GM04503 (cell line): ENCODE measurements at regions not wholly inside any gene's neighbourhood (a gene's known extent, or its start where the extent isn't known, plus 50 kb on each side); places are given as distances from the start of the nearest gene placed in this dataset.

Source experiments
- DNase-seq: peaks from one replicate; pipeline ENCODE4 v3.0.0-alpha.2; 2012; ENCODE audit warnings: low read depth

DNA sequence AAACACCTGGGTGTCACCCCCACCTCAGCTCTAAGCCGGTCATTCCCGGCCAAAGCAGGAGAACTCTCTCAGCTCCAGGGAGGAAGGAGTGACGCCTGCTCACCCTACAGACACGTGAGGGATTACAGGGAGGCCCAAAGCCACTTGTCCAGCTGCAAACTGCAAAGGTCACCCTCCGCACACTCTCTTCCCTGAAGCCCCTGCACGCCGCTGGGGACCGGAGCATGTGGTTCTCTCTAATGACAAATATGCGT lies 108.0 kb upstream of the ID2 start:
- DNase-seq: no peak

- no peak for DNase-seq
Observed at GRCh38 chr2:8574196-8575037, 107.4 kb upstream of the ID2 start.

GRCh38 chr2:8575038-8575833 lies 106.6 kb upstream of the ID2 start:
- DNase-seq: no peak

- DNase-seq: no peak
Observed at GRCh38 chr2:8575834-8576423, 105.9 kb upstream of the ID2 start.

GRCh38 chr2:8576525-8577167 lies 105.2 kb upstream of the ID2 start:
- DNase-seq: no peak

GRCh38 chr2:8577573-8577972 lies 104.3 kb upstream of the ID2 start:
- no peak for DNase-seq

DNA sequence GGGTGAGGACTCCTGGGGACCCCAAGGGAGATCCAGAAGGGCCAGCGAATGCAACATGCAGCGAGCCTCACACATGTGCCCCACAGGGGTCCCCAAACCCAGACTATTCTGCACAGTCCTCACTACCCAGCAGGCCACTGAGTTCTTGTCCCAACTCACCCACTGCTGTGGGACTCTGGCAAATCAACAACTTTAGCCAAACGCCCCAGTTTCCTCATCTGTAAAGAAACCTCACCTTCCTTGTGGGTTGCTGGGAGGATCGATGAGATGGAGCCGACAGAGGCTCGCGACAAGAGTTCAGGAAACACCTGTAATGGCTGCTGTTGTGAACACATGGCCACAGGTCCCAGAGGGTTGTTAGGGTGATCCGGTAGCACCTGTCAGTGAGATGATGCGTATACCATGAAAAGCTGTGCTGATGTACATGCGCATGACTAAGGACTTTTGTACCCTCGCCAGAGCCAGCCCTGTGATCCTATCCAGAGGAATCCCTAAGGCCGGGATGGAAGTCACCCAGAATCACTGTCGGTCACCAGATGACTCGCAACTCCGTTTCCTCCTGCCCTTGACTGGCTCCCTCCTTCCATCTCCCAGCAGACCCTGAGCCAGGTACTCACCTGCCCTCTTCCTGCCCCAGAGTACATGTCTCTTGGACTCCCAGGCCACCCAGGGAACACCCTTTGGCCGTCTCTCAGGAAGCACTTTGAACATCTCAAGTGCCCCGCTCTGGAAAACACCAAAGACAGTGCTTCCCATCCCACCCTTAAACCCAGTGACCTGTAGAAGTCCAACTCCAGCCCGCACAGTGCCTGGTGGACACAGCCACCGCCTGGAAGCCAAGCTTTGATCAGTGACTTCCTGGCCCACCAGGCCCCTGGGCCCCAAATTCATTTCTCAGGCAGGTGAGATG lies 103.3 kb upstream of the ID2 start:
- DNase-seq: no peak

DNA sequence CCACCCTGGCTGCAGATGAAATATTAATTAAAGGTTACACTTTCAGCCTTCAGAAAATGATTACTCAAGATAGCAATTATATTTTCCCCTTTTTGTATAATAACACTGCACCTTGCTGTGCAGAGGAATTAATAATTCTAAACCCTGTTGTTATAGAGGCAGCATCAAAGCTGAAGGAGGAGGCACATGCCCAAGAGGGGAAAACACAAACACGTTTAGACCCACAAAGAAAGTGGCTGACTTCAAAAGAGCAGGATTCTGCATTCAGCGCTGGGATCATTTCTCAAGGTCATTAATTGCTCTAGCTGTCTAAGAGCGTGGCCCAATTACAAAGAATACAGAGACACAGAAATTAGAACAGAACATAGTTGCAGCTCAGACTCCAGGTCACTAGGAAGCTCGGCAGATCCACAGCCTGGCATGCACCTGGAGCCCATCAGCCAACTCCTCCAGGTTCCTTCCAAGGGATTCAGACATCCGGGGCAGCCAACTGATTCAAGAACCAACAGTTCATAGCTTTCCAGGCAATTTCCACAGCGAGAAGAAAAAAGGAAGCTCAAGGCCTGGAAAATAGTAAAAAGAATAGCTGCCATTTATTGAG lies 102.3 kb upstream of the ID2 start:
- no peak for DNase-seq

- no peak for DNase-seq
Observed at GRCh38 chr2:8580316-8581233, 101.3 kb upstream of the ID2 start.

GRCh38 chr2:8581234-8581561 lies 100.7 kb upstream of the ID2 start:
- no peak for DNase-seq

GRCh38 chr2:8581601-8582041 lies 100.2 kb upstream of the ID2 start:
- DNase-seq: no peak

GRCh38 chr2:8582191-8582590 lies 99.7 kb upstream of the ID2 start:
- DNase-seq: no peak

DNA sequence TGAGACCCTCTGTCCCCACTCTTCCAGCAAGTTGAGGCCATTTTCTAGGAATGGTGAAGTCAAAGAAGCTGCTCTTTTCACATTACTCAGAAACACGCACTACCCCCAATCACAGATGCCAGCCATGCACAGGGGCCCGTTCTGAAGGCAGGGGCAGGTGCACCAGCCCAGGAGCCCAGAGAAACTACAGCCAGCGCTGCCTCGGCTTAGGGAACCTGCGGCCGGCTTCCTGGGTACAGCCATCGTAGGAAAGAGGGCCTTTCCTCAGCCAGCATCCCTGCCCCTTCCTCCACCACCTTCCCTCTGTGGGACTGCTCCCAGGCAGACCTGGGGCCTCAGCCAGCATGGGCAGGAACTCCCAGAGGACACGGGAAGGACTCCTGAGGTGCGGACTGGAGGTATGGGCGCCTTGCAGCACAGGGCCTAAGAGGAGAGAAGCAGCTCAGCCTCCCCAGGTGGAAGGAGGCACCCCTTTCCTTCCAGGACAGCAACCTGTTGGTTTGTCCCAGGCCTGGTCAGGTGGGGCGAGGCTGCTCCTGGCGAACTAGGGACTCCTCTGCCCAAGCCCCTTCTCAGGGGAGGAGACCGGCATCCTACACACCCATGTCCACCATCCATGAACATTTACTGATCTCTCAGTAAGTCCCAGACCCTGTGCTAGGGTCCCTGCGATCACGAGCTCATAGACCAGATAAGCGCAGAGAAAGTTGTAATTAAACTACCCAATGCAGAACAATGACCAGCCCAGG lies 99.0 kb upstream of the ID2 start:
- no peak for DNase-seq

DNA sequence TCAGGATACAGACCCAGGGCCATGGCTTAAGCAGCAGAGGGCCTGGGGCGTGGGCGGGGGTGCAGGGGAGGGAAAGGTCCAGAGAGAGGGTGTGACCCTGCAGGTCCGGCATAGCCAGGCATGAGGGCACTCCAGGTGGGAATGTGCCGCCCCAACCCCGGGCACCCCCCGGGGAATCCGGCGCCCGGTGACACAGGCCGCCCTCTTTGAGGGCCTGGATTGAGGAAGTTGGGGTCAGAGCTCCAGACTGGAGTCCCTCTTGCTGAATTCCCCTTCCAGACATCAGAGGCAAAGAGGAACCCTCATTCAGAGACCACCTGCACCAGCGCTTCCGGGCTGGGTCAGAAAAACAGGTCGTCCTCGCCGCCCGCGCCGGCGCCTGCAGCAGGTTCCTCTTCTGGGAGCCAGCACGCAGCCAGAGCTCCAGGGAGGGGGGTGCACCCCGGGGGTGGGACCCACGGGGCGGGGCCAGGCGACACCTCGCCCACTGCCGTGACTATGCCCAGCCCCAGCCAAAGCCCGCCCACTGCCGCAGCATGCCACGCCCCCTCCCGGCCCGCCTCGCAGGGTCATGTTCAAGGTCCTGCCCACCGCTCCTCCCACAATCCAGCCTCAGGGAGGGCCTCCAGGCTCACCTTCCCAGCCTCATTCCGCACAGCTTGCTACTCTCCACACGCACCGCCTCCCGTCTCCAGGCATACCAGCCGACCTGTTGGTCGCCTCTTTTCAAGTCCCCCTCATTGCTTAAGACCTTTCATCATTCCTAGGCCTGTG lies 98.3 kb upstream of the ID2 start:
- DNase-seq: no peak

GRCh38 chr2:8584174-8585066 lies 97.4 kb upstream of the ID2 start:
- no peak for DNase-seq

DNA sequence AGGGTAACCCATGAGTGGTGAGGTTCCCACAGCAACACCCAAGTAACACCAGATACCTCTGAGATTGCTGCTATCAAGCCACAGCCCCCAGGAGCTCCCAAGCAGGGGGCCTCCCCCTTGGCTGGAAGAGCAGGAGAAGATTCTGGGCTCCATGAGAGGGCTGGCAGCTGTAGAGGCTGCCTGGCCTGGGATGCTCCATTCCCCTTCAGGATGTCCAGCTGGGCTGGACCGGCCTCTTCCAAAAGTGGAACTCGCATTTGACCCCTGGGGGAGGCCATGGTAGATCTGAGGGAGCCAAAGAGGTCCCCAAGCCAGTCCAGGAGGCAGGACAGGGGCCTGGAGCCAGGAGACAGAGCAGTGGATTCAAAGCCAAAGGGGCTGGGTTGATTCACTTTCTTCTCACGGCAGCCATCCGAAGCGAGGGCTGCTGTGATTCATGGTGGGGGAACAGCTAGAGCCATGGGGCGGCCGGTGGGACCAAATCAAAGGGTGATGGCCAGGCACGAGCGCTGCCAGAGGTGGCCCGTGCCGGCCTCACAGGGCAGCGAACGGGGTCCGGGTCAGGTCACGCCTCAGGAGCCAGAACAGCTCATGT lies 95.3 kb upstream of the ID2 start:
- DNase-seq: no peak

GRCh38 chr2:8587251-8587791 lies 94.5 kb upstream of the ID2 start:
- no peak for DNase-seq
